T-helper 9 cell (primary cell): ENCODE measurements at regions not wholly inside any gene's neighbourhood (a gene's known extent, or its start where the extent isn't known, plus 50 kb on each side); places are given as distances from the start of the nearest gene placed in this dataset.

ENCODE experiments used
- DNase-seq: peaks from one replicate; pipeline ENCODE4 v3.0.0-alpha.2; 2020

- DNase-seq = no peak
These were observed 69.3 kb upstream of the MAOA start for GRCh38 chrX:43586830-43587229.

GRCh38 chrX:43589735-43590134 is 66.4 kb upstream of the MAOA start:
- no peak for DNase-seq

- DNase-seq = no peak
These were observed 65.9 kb upstream of the MAOA start for GRCh38 chrX:43590150-43590549.

GRCh38 chrX:43592597-43592996 is 63.5 kb upstream of the MAOA start:
- no peak for DNase-seq

- DNase-seq = no peak
These were observed 60.2 kb upstream of the MAOA start for GRCh38 chrX:43595931-43596330.

GRCh38 chrX:43604753-43605152 is 51.3 kb upstream of the MAOA start:
- no peak for DNase-seq

GRCh38 chrX:43605351-43605750 is 50.7 kb upstream of the MAOA start:
- DNase-seq = no peak
